ENCODE measurements at regions not wholly inside any gene's neighbourhood (a gene's known extent, or its start where the extent isn't known, plus 50 kb on each side); places are given as distances from the start of the nearest gene placed in this dataset.

DNA sequence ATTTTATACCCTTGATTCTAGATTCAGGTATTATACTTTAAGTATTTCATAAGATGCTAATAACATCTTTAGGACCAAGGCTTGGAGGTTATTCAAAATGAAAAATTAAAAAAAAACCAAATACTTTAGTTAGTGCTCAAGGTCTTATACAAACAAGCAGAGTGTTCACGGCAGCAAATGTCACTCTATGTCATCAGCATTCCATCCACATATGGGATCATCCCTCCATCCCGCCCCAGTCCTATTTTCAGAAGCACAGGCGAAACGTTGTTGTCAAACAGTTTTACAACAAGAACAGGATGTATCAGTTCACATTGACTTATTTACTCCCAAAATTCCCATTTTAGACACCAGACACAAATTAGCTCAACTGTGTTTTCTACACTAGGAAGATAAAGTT, 83.7 kb downstream of the DSEL start:
- Histone ChIP-seq H3K79me2 (ENCODE audit: insufficient read depth, low read length) (no peaks in the 10 kb centered on the region), H3K27me3 (ENCODE audit: insufficient read depth, low read length) (no peaks in the 10 kb centered on the region), H3K4ac (ENCODE audit: low read depth, low read length) (no peak overlapping the region), H3K4me2 (ENCODE audit: insufficient read depth, insufficient read length, low read length) (no peak overlapping the region), H2BK120ac (ENCODE audit: low read depth, low read length, poor library complexity, severe bottlenecking) (no peak overlapping the region), H3K18ac (ENCODE audit: insufficient read length, low read depth, low read length) (no peak overlapping the region), H3K56ac (ENCODE audit: insufficient read length, low read depth, low read length) (no peak overlapping the region), H3K23me2 (ENCODE audit: insufficient read length, low read depth, low read length, poor library complexity, severe bottlenecking) (no peaks in the 10 kb centered on the region), H2BK12ac (ENCODE audit: insufficient read length, low read depth, low read length) (no peak overlapping the region), H3K9me3 (ENCODE audit: control insufficient read depth, low read depth, low read length) (no peaks in the 10 kb centered on the region), H3K23ac (ENCODE audit: insufficient read length, low read depth, low read length) (no peak overlapping the region), H3K14ac (ENCODE audit: insufficient read depth, low read length) (no peak overlapping the region), H4K91ac (ENCODE audit: insufficient read length, low read depth, low read length) (no peak overlapping the region), H3K79me1 (ENCODE audit: insufficient read depth, low read depth, low read length, poor library complexity, severe bottlenecking) (no peaks in the 10 kb centered on the region), H2BK20ac (ENCODE audit: low read depth, low read length, poor library complexity, severe bottlenecking) (no peak overlapping the region), H4K5ac (ENCODE audit: insufficient read length, low read depth, low read length) (no peak overlapping the region), H3K4me1 (ENCODE audit: insufficient read depth, low read length) (no peaks in the 10 kb centered on the region), H4K20me1 (ENCODE audit: control insufficient read depth, insufficient read depth, insufficient read length) (no peaks in the 10 kb centered on the region), H2BK5ac (ENCODE audit: insufficient read length, low read length) (no peak overlapping the region), H2AFZ (ENCODE audit: low read length) (no peak overlapping the region), H3K27ac (ENCODE audit: insufficient read length, low read depth, low read length) (no peak overlapping the region), H3T11ph (ENCODE audit: low read length) (no peak overlapping the region), H2AK5ac (ENCODE audit: insufficient read length, low read length) (no peak overlapping the region), H2BK15ac (ENCODE audit: low read depth, low read length) (no peak overlapping the region), H3K9ac (ENCODE audit: extremely low read depth, insufficient read length, low read length) (no peak overlapping the region), H4K8ac (replicated peaks; ENCODE audit: insufficient read length, low read depth, low read length) (no peak overlapping the region)
- Mint-ChIP-seq H3K36me3 (ENCODE audit: insufficient read depth in 1 of 3, low read depth in 3 of 3) (peaks cover 0 to 4% (median 2%) of the 10 kb centered on the region in 3 experiments; a peak in 2 of 7 replicates), H3K27me3 (ENCODE audit: low read depth) (no peaks in the 10 kb centered on the region), H3K4me3 (no peak overlapping the region), H3K27ac (no peak overlapping the region), H3K4me1 (no peaks in the 10 kb centered on the region), H3K9me3 (peaks cover 4% of the 10 kb centered on the region in 2 experiments; a peak in 3 of 5 replicates)
- no CpG with 5 or more reads among the region's 4 CpGs for WGBS (ENCODE audit: extremely low coverage, insufficient read length, low lambda C conversion rate)
- TF ChIP-seq CTCF (conservative IDR thresholded peaks at IDR 0.05): no peak
- DNase-seq: no peak
